ENCODE measurements at regions not wholly inside any gene's neighbourhood (a gene's known extent, or its start where the extent isn't known, plus 50 kb on each side); places are given as distances from the start of the nearest gene placed in this dataset.

GRCh38 chr14:66116732-66117131, 369.4 kb upstream of the CCDC196 start:
- H3K4me1 ChIP-seq (ENCODE audit: low read length): no peaks in the 10 kb centered on the region
- H3K36me3 ChIP-seq (replicated peaks; ENCODE audit: low read depth, low read length): no peaks in the 10 kb centered on the region
- no peaks in the 10 kb centered on the region for H3K9me3 ChIP-seq (ENCODE audit: insufficient read depth, low read length)
- H2AFZ ChIP-seq (ENCODE audit: low read depth, low read length): no peak overlapping the region
- no peak overlapping the region for H3K27ac ChIP-seq (ENCODE audit: low read length)
- H3K79me2 ChIP-seq (ENCODE audit: low read length): no peaks in the 10 kb centered on the region
- H3K4me3 ChIP-seq (ENCODE audit: low read length): no peak overlapping the region
- no peak overlapping the region for H3K9ac ChIP-seq (ENCODE audit: low read length)
- H3K4me2 ChIP-seq (ENCODE audit: low read length): no peak overlapping the region
- peaks cover 4% of the 10 kb centered on the region; the same call in 1 of the 2 replicates for H3K27me3 ChIP-seq (ENCODE audit: low read depth, low read length)
- no peaks in the 10 kb centered on the region for H4K20me1 ChIP-seq (ENCODE audit: insufficient read depth, low read length)
- no peak for TF ChIP-seq CTCF (IDR thresholded peaks at IDR 0.05; ENCODE audit: low read depth, low read length)
- TF ChIP-seq EZH2phosphoT487 (IDR thresholded peaks at IDR 0.05; ENCODE audit: low read depth): no peak

- H3K4me3 ChIP-seq (ENCODE audit: low read length): no peak overlapping the region
These were observed 368.6 kb upstream of the CCDC196 start for GRCh38 chr14:66117600-66117999.

DNA sequence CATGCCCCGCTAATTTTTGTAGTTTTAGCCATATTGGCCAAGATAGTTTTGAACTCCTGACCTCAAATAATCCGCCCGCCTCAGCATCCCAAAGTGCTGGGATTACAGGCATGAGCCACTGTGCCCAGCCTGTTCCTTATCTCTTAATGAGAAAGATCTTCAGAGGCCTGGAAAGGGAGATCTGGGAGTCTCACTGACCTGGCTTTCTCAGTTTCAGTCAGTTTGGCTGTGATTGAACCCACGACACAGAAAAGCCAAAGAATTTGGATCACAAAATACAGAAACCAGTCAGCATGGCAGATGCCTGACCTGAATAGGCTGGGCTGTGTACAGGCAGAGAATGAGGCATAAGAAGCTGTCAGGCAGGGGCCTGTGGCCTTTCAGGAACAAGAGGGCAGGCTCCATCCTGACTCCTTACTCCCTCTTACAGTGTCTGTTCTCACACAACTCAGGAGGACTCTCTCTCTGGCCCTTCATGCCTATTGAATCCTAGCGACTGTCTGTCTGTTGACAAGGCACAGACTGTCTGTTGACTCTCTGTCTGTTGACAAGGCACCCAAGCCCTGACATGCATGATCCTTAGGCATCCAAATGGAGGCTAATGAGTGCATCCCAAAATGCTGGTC, 366.5 kb upstream of the CCDC196 start:
- H3K27ac ChIP-seq (ENCODE audit: low read length): no peak overlapping the region
- no peak overlapping the region for H3K4me3 ChIP-seq (ENCODE audit: low read length)
- no peak for TF ChIP-seq CTCF (IDR thresholded peaks at IDR 0.05; ENCODE audit: low read depth, low read length)
- no peak for TF ChIP-seq EZH2phosphoT487 (IDR thresholded peaks at IDR 0.05; ENCODE audit: low read depth)
- H3K4me2 ChIP-seq (ENCODE audit: low read length): no peak overlapping the region
- H3K4me1 ChIP-seq (ENCODE audit: low read length): no peaks in the 10 kb centered on the region
- H3K27me3 ChIP-seq (ENCODE audit: low read depth, low read length): peaks cover 4% of the 10 kb centered on the region; the same call in 1 of the 2 replicates
- no peaks in the 10 kb centered on the region for H3K79me2 ChIP-seq (ENCODE audit: low read length)
- no peak overlapping the region for H3K9ac ChIP-seq (ENCODE audit: low read length)
- no peaks in the 10 kb centered on the region for H3K36me3 ChIP-seq (replicated peaks; ENCODE audit: low read depth, low read length)
- no peak overlapping the region for H2AFZ ChIP-seq (ENCODE audit: low read depth, low read length)
- no peaks in the 10 kb centered on the region for H3K9me3 ChIP-seq (ENCODE audit: insufficient read depth, low read length)
- H4K20me1 ChIP-seq (ENCODE audit: insufficient read depth, low read length): no peaks in the 10 kb centered on the region

More at GRCh38 chr14:66117600-66117999, 368.6 kb upstream of the CCDC196 start:
- Histone ChIP-seq H3K4me1 (ENCODE audit: low read length) (no peaks in the 10 kb centered on the region), H3K4me2 (ENCODE audit: low read length) (no peak overlapping the region), H3K9me3 (ENCODE audit: insufficient read depth, low read length) (no peaks in the 10 kb centered on the region), H2AFZ (ENCODE audit: low read depth, low read length) (no peak overlapping the region), H3K27me3 (ENCODE audit: low read depth, low read length) (peaks cover 4% of the 10 kb centered on the region; the same call in 1 of the 2 replicates), H3K27ac (ENCODE audit: low read length) (no peak overlapping the region), H3K9ac (ENCODE audit: low read length) (no peak overlapping the region), H3K79me2 (ENCODE audit: low read length) (no peaks in the 10 kb centered on the region), H3K36me3 (replicated peaks; ENCODE audit: low read depth, low read length) (no peaks in the 10 kb centered on the region), H4K20me1 (ENCODE audit: insufficient read depth, low read length) (no peaks in the 10 kb centered on the region)
- no peak for TF ChIP-seq EZH2phosphoT487 (IDR thresholded peaks at IDR 0.05; ENCODE audit: low read depth)
- no peak for TF ChIP-seq CTCF (IDR thresholded peaks at IDR 0.05; ENCODE audit: low read depth, low read length)

- Histone ChIP-seq H3K36me3 (replicated peaks; ENCODE audit: low read depth, low read length) (no peaks in the 10 kb centered on the region), H2AFZ (ENCODE audit: low read depth, low read length) (no peak overlapping the region), H3K4me2 (ENCODE audit: low read length) (no peak overlapping the region), H3K27ac (ENCODE audit: low read length) (no peak overlapping the region), H3K9me3 (ENCODE audit: insufficient read depth, low read length) (no peaks in the 10 kb centered on the region), H3K27me3 (ENCODE audit: low read depth, low read length) (peaks cover 4% of the 10 kb centered on the region; the same call in 1 of the 2 replicates), H3K9ac (ENCODE audit: low read length) (no peak overlapping the region), H3K4me3 (ENCODE audit: low read length) (no peak overlapping the region), H3K79me2 (ENCODE audit: low read length) (no peaks in the 10 kb centered on the region), H3K4me1 (ENCODE audit: low read length) (no peaks in the 10 kb centered on the region), H4K20me1 (ENCODE audit: insufficient read depth, low read length) (no peaks in the 10 kb centered on the region)
- no peak for TF ChIP-seq CTCF (IDR thresholded peaks at IDR 0.05; ENCODE audit: low read depth, low read length)
- TF ChIP-seq EZH2phosphoT487 (IDR thresholded peaks at IDR 0.05; ENCODE audit: low read depth): no peak
These were observed 365.8 kb upstream of the CCDC196 start for GRCh38 chr14:66120402-66120801.
